GM18517 (cell line): ENCODE measurements at regions not wholly inside any gene's neighbourhood (a gene's known extent, or its start where the extent isn't known, plus 50 kb on each side); places are given as distances from the start of the nearest gene placed in this dataset.

Experiments
- ATAC-seq: cut with Tn5 transposase; IDR thresholded peaks from one replicate; pipeline ENCODE4 v1.9.1; 2021; ENCODE audit warnings: mild to moderate bottlenecking, moderate library complexity; ENCODE audit not compliant: unreplicated experiment

DNA sequence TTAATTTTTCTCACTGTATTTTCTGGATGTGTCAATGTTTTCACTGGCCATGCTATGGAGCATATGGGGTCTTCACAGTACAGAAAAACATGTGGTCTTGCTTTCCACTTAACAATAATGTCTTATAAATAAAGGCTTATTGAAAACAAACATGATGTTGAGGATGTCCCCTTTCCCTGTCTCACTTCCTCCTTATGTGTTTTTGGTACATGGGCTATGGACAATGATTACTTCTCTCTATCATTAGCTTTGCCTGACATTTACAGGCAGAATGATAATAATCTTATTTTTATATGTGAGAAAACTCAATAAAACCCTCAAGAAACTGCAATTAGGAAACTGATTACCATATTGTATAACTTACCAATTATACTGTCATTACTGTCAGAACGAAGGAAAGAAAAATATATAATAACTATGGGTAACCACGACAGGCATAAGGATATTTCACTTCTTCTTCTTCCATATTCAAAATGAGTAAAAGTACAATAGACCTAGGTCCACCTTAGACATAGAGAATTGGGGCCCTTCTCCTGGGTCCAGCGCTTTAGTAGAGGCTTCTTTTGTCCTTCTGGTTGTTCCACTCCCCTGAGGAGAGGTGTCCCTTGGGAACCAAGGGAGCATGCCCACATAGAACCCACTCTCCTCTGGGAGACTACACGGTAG, 375.0 kb downstream of the MAN2A1 start:
- no peak for ATAC-seq

DNA sequence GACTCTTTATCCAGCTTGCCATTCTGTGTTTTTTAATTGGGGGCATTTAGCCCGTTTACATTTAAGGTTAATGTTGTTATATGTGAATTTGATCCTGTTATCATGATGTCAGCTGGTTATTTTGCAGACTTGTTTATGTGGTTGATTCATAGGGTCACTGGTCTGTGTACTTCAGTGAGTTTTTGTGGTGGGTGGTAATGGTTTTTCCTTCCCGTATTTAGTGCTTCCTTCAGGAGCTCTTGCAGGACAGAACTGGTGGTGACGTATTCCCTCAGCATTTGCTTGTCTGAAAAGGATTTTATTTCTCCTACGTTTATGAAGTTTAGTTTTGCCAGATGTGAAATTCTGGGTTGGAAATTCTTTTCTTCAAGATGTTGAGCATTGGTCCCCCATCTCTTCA, 381.1 kb downstream of the MAN2A1 start:
- ATAC-seq, result no peak

DNA sequence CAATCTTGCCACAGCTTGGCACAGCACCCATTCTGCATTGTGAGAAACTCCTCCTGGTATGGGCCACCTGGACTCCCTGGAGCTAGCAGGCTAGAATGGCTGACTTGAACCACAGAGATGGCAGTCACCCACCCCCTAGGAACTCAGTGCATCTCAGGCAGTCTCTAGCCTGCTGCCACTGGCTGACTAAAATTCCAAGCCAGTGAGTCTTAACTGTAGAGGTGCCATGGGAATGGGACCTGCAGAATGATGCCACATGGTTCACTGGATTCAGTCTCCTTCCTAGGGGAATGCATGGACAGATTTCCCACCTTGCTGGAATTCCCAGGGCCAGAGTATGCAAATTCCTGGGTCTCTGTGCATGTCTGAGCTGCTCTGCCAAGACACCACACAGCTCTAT, 382.9 kb downstream of the MAN2A1 start:
- ATAC-seq, result no peak

DNA sequence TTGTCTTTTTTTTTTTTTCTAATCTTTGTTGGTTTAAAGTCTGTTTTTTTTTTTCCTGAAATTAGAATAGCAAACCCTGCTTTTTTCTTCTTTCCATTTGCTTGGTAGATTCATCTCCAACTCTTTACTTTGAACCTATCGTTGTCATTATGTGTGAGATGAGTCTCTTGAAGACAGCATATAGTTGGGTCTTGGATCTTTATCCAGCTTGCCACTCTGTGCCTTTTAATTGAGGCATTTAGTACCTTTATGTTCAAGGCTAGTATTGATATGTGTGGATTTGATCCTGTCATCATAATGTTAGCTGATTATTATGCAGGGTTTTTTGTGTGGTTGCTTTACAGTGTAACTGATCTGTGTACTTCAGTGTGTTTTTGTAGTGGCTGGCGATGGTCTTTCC, 383.8 kb downstream of the MAN2A1 start:
- no peak for ATAC-seq

DNA sequence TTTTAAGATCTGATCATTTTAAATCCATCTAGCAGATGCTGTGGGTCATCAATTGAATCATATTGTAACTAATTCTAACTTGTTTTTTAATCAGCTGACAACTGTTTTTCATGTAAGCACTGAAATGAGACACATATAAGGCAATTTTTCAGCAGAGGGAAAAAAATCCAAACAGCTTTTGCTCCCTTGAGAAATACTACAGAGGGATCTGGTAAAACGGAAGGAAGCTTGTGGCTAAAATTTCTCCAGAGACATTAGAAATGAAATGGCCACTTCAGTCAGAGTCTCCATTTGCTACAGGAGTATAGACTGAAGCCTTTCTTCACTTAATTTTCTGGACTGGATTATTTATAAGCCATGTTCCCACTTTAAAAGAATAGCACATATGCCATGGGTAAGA, 385.9 kb downstream of the MAN2A1 start:
- ATAC-seq, result no peak

DNA sequence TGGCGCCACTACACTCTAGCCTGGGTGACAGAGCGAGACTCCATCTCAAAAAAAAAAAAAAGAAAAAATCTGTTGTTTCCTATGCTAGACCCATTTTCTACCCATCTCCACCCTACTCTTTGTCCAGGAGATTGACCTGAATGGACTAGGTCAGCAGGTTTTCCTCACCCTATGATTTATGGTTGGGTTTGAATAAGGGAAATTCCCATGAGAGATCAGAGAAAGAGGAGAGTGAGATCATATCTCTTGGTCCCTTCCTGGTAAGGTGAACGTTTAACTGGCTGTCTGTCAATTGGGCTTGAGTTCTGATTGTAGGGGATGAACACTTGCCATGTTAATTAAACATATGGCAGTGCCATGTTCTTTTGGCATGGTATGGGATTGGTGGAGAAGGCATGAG, 387.4 kb downstream of the MAN2A1 start:
- no peak for ATAC-seq

DNA sequence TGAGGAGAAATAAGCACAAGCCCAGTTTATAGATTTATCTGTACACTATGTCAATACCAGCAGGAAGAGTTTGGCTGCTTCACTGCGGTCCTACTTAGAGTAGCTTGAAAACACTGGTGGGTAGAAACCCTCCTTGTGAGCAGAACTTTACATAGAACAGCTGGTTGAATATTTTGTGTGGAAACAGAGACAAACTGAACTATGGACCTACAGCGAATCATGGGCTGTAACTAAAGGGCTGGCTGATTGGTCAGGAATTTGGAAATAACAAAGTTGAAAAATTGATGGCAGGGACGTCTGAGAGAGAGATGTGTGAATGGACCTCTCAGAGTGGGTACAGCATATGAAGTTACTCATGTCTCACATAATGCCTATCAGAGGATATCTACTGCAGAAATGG, 392.5 kb downstream of the MAN2A1 start:
- no peak for ATAC-seq

DNA sequence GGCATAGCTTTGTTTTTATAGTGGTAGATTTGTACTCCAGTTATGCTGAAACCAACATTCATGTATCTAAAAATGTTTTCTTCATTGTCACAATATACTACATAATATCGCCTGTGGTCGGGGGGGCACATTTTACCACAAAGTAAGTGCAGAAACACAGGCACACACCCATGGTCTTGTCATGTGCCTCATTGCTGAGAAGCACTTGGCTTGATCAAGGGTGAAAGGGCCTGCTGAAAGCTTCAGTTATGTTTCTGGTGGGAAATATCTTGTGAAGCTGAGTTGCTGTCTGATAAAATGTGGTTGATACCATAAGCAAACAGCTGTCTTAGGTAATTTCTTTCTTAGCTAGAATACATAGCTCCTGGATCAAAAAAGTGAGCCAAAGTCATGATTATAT, 393.1 kb downstream of the MAN2A1 start:
- no peak for ATAC-seq

DNA sequence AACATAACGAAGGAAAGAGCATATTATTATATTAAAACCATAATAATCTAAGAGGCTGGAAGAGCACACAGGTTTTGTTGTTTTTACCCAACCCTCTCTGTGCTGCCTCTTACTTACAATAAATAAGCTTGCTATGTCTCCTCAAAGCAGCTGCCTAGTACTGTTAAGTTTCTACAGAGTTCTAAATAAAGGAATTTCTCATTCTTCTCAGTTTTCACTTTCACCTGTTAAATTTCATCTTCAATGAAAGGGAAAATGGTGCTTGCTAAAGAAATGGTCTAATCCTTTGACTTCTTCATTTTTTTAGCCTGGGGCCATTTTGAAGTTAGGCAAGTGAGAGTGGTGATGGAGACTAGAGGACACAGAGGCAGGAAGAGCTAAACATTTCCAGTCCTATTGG, 396.1 kb downstream of the MAN2A1 start:
- no peak for ATAC-seq

DNA sequence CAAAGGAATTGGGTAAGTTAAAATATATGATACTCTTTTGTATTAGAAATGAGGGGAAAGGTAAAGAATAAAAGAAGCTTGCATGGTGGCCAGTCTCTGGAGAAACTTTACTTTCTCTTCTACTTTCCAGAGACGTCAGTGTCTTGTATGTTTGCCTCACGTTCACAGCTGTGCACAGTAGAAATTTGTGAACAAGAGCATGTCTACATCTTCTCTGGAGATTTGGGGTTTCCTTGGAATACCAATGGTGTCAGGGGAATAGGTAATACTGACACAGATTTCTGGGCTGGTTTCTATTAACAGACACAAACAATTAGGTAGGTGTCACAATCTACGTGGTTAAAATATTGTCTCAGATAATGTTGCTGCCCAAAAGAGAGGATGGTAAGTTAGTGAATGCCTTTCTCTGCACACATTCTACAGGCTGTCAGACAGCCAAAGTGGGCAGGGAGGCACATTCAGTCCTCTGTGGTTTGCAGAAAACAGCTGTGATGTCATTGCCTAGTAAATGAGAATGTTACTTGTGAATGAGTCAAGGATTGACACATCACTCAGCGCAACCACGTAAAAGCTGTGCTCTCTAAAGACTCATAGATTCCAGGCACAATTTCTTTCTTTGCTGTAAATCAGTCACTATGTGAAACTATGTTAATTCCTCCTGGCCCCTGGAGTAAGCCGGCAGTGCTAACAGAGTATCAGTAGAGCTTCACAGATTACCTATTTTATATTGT, 397.1 kb downstream of the MAN2A1 start:
- no peak for ATAC-seq

DNA sequence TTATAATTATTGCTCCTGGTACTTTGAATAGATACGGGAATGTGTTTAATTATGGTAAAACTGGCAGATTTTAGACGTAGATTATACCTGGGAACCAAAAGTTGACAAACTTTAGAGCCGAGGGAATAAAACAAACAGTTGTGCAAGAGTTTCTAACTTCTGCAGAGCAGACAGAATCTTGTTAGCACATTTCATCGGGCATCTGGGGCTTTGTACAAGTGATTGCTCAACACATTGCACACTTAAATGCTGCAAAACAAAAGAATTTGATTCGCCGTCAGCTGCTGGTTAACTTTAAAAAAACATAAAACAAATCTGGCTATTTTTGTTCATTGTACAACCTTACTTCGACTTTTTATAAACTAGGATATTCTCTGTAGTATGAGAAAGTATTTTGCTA, 398.1 kb downstream of the MAN2A1 start:
- ATAC-seq, result no peak

DNA sequence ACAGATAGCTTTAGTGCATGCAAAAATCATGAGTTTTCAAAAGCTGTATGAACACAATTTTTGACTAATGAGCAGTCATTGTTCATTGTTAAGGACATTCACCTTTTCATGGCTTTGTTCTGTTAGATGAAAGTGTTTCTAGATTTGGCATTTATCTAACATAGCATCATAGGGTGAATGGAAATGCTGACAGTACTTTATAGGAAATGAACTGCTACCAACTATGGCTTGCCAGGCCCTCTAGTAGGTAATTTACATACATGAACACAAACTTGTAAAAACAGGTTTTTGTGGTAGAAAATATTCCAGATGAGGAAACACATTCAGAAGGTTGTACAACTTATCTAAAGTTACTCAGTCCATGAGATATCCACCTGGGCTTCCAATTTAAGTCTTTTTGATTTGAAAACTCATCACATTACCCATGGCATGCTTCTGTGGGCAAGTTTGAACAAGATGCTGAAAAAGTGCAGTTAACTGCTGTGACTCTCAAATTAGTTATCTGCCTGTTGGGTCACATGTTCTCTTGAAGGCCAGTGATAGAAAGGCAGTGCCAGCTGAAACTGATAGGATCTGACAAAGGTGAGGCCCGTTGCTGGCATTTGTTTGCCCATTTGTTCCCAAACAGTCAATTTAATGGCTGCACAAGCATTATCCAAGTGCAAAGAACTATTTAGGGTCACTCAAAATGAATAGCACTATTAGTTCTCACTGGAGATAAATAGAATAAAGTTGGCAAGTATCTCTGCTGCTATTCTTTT, 399.1 kb downstream of the MAN2A1 start:
- no peak for ATAC-seq

DNA sequence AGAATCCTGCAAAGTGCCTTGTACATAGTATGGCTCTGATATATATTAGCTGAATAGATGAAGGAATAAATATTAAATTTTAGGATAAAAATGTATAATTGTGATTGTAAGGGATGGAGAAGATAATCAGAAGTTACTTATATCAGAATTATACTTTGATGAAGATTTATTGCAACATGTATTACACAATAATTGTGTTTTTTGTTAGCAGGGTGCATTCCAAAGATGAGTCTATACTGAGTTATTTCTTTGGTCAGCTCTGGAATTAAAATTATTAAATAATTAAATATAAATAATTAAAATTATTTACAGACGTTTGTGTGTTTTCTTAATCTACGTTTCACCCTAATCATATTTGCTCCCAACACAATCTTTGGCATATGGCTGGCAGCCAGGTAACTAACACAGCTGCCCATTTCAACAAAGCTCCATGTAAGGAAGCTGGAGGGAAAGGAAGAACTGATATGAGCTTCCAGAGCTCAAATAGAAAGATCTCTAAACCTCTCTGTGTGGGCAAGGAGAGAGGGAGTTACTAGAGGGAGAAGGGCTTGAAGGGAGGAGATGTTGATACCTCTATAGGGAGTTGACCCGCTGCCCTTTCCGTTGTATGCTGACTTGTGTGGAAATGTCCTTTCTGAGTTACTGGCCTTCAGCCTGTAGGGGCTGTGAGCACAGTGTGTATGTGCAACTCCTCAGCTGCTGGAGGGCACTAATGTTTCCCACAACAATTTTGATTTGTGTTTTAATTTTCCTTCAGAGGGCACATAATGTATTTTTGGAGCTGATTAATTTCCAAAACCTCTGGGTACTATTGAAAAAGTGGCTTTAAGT, 403.4 kb downstream of the MAN2A1 start:
- no peak for ATAC-seq

DNA sequence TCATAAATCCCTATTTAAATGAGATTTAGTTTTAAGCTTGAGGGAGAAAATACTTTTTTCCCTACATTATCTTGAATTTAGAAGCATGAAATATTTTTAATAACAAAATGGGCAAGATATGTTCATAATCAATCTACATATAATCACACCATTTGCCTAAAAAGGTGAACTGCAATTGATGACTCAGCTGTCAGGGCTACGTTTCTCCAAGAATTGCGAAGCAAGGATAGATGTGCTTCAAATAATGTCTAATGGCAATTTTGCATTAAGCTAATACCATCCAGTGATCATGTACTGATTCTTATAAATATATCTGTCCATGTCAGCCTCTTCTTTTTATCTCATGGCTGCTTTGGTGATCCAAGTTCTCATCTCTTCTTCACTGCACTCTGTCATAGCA, 404.4 kb downstream of the MAN2A1 start:
- no peak for ATAC-seq

DNA sequence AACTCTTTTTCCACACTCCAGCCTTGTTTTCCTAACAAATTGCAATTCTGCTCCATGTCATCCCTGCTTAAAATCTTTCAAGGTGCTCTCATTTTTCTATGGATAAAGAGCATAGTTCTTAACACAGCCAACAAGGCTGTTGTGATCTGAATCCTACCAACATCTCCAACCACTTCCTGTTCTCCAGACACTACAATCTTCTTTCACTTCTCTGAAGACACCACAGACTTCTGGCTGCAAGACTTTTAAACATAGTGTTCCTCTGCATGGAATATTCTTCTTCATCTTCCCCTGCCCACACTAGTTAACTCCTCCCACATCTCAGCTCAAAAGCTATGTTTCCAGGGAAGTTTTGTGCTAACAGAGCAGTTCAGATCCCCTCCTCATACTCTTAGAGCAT, 404.8 kb downstream of the MAN2A1 start:
- ATAC-seq, result no peak

DNA sequence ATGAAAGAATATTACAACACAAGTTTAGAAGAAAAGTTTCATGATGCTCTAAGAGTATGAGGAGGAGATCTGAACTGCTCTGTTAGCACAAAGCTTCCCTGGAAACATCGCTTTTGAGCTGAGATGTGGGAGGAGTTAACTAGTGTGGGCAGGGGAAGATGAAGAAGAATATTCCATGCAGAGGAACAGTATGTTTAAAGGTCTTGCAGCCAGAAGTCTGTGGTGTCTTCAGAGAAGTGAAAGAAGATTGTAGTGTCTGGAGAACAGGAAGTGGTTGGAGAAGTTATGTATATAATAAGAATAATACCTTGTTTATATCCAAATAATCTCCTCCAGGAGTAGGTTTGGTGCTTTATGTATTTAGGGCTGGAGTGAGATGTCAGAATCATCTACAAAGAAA, 406.7 kb downstream of the MAN2A1 start:
- ATAC-seq, result no peak

DNA sequence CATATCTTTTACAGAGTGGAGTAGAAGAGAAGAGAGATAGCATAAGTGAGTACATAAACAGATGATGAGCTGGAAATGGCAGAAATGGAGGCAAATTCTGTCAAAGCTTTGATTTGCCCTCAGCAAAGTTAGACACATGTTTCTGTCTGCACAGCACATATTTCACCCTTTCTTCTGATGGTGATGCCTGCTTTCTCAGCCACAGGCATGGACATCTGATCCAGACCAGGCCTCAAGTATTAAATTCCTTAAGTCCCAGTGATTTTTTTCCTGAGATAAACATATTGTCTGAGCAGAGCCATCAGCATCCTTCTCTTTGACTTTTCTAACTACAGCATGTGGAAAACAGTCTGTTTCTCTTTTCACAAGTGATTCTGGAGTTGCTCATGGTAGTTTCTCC, 409.8 kb downstream of the MAN2A1 start:
- ATAC-seq, result no peak

DNA sequence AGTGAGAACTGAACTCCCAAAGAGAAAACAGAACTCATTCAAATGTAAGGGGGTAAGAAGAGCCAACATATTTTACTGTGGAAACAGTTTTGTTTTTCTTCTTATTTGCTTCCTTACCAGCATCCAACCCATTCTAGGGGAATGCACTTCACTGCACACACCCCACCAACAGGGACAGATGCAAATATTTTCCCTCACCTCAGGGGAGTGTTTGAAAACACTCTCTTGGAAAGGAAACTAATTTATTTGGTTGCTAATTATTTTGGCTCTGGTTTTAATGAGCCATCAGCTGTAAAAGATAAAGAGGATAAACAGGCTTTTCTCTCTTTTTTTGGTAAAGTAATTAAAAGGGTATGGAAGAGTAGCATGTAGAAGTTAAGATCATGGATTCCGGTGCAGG, 413.4 kb downstream of the MAN2A1 start:
- ATAC-seq, result no peak

DNA sequence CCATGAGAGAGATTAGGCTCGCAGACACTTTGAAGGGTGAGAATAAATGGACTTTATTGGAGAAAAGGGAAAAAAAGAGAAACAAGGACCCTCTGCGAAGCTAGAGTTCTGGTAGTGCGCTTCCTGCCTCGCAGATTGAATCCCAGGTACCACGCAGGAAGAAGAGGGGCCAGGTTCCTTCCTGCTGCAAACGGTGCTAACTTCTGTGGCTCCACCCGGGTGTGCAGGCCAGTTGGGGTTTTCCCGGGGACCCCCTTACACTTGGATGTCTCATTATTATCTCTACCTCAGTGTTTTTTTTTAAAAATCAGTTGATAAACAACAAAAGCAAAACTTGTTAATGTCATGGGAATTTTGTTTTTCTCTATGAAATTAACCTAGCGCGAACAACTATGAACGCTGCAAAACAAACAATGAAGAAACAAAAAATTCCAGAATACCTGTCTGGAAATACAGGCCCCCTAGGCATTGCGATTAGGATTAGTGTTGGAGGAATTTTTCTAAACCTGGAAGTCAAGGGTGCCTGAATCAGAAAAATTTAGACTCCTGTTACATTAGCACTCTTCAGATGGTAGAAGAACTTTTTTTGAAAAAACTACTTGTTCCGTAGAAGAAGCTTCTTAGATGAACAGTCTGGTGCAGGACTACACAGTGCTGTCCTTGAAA, 414.5 kb downstream of the MAN2A1 start:
- no peak for ATAC-seq

DNA sequence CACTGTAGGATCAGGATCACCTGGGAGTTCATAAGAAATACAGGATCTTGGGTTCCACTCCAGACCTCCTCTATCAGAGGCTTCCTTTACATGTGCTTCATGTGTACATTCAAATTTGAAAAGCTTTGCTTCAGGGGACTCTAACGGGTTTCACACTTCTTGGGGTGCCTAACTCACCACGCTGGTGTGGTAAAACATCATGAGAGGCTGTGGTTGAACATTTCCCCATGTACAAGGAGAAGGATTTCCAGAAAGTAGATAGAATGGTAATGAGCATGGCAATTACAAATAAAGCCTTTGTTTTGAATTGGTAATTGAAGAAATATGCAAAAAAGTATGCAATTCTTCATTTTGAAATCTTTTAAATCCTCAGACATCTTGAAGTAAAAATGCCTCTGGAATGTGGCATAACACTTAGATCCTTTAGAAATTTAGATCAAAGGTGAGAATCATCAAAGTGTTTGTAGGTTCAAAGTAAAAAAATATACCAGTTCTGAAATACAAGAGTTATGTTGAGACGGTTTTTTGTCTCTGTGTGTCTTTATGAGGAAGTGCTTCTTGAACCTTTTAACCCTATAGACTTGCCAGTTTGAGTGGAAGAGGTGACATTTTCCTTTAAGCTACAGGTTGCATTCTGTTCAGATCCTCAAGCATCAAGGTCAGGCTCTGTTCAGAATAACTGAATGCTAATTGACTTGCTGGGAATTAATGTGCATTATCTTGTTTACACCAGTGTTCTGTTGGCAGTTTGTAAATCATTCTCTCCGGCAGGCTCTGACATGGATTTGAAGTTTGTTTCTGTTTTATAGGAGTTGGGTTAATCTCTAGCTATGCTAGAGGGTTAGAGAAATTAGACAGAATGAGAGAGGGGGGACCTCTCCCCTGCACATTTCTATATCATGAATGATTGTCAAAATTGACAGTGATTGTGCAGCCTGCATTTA, 415.3 kb downstream of the MAN2A1 start:
- ATAC-seq, result no peak
